ENCODE measurements at regions not wholly inside any gene's neighbourhood (a gene's known extent, or its start where the extent isn't known, plus 50 kb on each side); places are given as distances from the start of the nearest gene placed in this dataset.

- Histone ChIP-seq H3K27ac (no peak overlapping the region), H3K9me3 (no peaks in the 10 kb centered on the region), H3K36me3 (no peaks in the 10 kb centered on the region), H3K27me3 (no peaks in the 10 kb centered on the region), H3K4me3 (peak overlapping the region; percentile 1 to 50 (median 14)), H3K4me1 (no peaks in the 10 kb centered on the region)
- intact Hi-C loops (cut with DNase I; ENCODE audit: low total_unique reads): loop anchor here (10.0 kb wide), 1 partner anchor 255 kb away; no protein-coding TSS in a partner anchor
- DNase-seq (ENCODE audit: low spot score in 2 of 2): no peak
- TF ChIP-seq POLR2A (IDR thresholded peaks at IDR 0.05): no peak
- peak; percentile 78 to 88 (median 79) for TF ChIP-seq CTCF (IDR thresholded peaks at IDR 0.05)
- no peak for TF ChIP-seq POLR2AphosphoS5 (IDR thresholded peaks at IDR 0.05)
These were observed 55.1 kb downstream of the CYCS start for GRCh38 chr7:25069900-25070443.

- TF ChIP-seq POLR2A (IDR thresholded peaks at IDR 0.05) (no peak), POLR2AphosphoS5 (IDR thresholded peaks at IDR 0.05) (no peak), CTCF (IDR thresholded peaks at IDR 0.05) (no peak)
- H3K36me3 ChIP-seq: no peaks in the 10 kb centered on the region
- no peak overlapping the region for H3K4me3 ChIP-seq
- no peak overlapping the region for H3K27ac ChIP-seq
- H3K4me1 ChIP-seq: no peaks in the 10 kb centered on the region
- no peak for DNase-seq (ENCODE audit: low spot score in 2 of 2)
- H3K27me3 ChIP-seq: no peaks in the 10 kb centered on the region
- H3K9me3 ChIP-seq: no peaks in the 10 kb centered on the region
- intact Hi-C loops (cut with DNase I; ENCODE audit: low total_unique reads): no loop called here
These were observed 56.4 kb downstream of the CYCS start for GRCh38 chr7:25068502-25069213.

DNA sequence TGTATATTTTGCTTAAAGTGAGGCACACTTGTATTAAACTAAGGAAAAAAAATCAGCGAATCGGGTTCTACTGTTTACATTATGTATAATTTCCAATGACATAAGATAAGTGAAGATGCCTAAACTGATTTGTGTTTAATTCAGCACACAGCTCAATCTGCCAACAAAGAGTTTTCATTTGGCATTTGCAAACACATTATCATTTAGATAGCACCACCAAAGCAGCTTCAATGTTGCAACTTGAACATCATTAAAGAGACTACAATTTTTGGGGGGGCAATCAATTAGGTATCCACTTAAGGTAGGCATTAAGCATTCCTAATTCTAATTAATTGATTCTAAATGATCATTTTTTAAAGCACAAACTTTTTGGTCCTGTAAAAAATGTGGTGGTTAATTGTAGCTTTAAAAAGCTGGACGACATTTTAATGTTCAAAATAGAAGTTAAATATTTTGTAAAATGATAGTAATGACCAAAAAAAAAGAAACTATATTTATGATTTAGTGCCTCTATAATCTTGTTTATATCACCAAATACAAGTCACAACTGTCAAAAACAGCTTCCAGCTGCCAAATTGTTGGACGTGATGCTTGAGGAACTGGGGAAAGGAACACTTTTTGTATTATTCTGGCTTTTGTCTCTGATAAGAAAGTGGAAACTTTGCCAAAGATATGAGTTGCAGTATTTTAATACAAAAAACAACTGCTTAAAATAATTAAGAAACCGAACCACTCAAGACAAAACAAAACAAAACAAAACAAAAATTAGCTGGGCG is 57.1 kb downstream of the CYCS start:
- no peaks in the 10 kb centered on the region for H3K9me3 ChIP-seq
- no peak overlapping the region for H3K4me3 ChIP-seq
- no peaks in the 10 kb centered on the region for H3K36me3 ChIP-seq
- no peak for TF ChIP-seq CTCF (IDR thresholded peaks at IDR 0.05)
- TF ChIP-seq POLR2AphosphoS5 (IDR thresholded peaks at IDR 0.05): no peak
- no peak for TF ChIP-seq POLR2A (IDR thresholded peaks at IDR 0.05)
- intact Hi-C loops (cut with DNase I; ENCODE audit: low total_unique reads): no loop called here
- DNase-seq (ENCODE audit: low spot score in 2 of 2): no peak
- no peak overlapping the region for H3K27ac ChIP-seq
- no peaks in the 10 kb centered on the region for H3K4me1 ChIP-seq
- no peaks in the 10 kb centered on the region for H3K27me3 ChIP-seq

DNA sequence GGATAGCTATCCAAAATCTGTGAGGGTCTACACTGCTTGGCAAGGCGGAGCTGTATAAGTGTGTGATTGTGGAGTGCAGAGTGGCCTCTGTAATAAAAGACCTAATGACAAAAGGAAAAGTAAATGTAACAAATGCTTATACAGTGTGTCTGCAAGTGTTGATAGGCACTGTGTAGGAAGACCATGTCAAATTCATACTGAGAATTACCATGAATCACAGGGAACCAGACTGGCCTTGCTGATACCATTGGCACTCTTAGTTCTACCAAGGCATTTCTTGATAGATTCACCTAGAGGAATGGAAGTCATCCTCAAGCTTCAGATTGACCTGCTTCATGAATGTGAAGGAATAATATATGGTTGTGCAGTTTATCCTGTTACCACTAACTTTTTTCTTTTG is 58.8 kb downstream of the CYCS start:
- intact Hi-C loops (cut with DNase I; ENCODE audit: low total_unique reads): no loop called here
- no peak overlapping the region for H3K4me3 ChIP-seq
- H3K27ac ChIP-seq: no peak overlapping the region
- H3K4me1 ChIP-seq: no peaks in the 10 kb centered on the region
- no peaks in the 10 kb centered on the region for H3K9me3 ChIP-seq
- DNase-seq (ENCODE audit: low spot score in 2 of 2): no peak
- TF ChIP-seq POLR2A (IDR thresholded peaks at IDR 0.05): no peak
- TF ChIP-seq POLR2AphosphoS5 (IDR thresholded peaks at IDR 0.05): no peak
- no peak for TF ChIP-seq CTCF (IDR thresholded peaks at IDR 0.05)
- H3K36me3 ChIP-seq: no peaks in the 10 kb centered on the region
- no peaks in the 10 kb centered on the region for H3K27me3 ChIP-seq

GRCh38 chr7:25062380-25062779 is 62.7 kb downstream of the CYCS start:
- intact Hi-C loops (cut with DNase I; ENCODE audit: low total_unique reads): no loop called here
- Histone ChIP-seq H3K27ac (no peak overlapping the region), H3K9me3 (no peaks in the 10 kb centered on the region), H3K27me3 (no peaks in the 10 kb centered on the region), H3K4me3 (no peak overlapping the region), H3K36me3 (no peaks in the 10 kb centered on the region), H3K4me1 (no peaks in the 10 kb centered on the region)
- TF ChIP-seq CTCF (IDR thresholded peaks at IDR 0.05): no peak
- DNase-seq (ENCODE audit: low spot score in 2 of 2): no peak
